Transverse colon (tissue), 4 donors: ENCODE measurements at regions not wholly inside any gene's neighbourhood (a gene's known extent, or its start where the extent isn't known, plus 50 kb on each side); places are given as distances from the start of the nearest gene placed in this dataset.

Source experiments
- DNase-seq: peaks from one replicate; pipeline ENCODE4 v3.0.0-alpha.2; 2019
- H3K27ac ChIP-seq, 4 donors: fragments of 200-600 bp; sonication (generic); 2 replicates each; pipeline ENCODE4 v1.5.1; 2016 to 2018; ENCODE audit warnings: inconsistent platforms in 4 of 4
- H3K27me3 ChIP-seq: fragments of 200-600 bp; sonication (generic); 2 replicates; pipeline ENCODE4 v1.5.1; 2017; ENCODE audit warnings: inconsistent platforms
- H3K36me3 ChIP-seq, 4 donors: fragments of 200-600 bp; sonication (generic); 2 replicates each; pipeline ENCODE4 v1.5.1; 2017 to 2019; ENCODE audit warnings: inconsistent platforms in 4 of 4
- H3K4me1 ChIP-seq, 4 donors: fragments of 200-600 bp; sonication (generic); 2 replicates each; pipeline ENCODE4 v1.5.1; 2017 to 2020; ENCODE audit warnings: inconsistent platforms in 4 of 4
- H3K4me3 ChIP-seq, 4 donors: fragments of 200-600 bp; sonication (generic); 1 replicate in 1 of 4; 2 replicates in 3 of 4; pipeline versions ENCODE4 v1.5.1 to v1.6.1; 2017 to 2019; ENCODE audit warnings: inconsistent platforms in 4 of 4
- H3K9me3 ChIP-seq, 2 donors: fragments of 200-600 bp; sonication (generic); 2 replicates each; pipeline ENCODE4 v1.5.1; 2017 to 2019; ENCODE audit warnings: inconsistent platforms in 2 of 2
- CTCF ChIP-seq, 5 experiments: fragments of 200-600 bp in 3 of 5; fragments of 450-650 bp in 2 of 5; sonication (generic) in 3 of 5; IDR thresholded peaks; 1 replicate in 2 of 5; 2 replicates in 3 of 5; pipeline ENCODE4 v1.5.1; 2016 to 2017; ENCODE audit warnings: antibody characterized with exemption in 5 of 5, inconsistent platforms in 3 of 5, mild to moderate bottlenecking in 2 of 5, moderate library complexity in 1 of 5
- EP300 ChIP-seq: sonication (generic); formaldehyde crosslinking; IDR thresholded peaks from one replicate; pipeline ENCODE4 v1.6.1; 2017; ENCODE audit warnings: antibody characterized with exemption, low read depth
- POLR2A ChIP-seq: fragments of 450-650 bp; IDR thresholded peaks from one replicate; pipeline ENCODE4 v1.6.1; 2016; ENCODE audit warnings: antibody characterized with exemption, mild to moderate bottlenecking, moderate library complexity
- POLR2AphosphoS5 ChIP-seq, 3 donors: sonication (generic); formaldehyde crosslinking; IDR thresholded peaks; one replicate each; pipeline ENCODE4 v1.6.1; 2016; ENCODE audit warnings: antibody characterized with exemption in 3 of 3
- WGBS, 2 donors: methylation state at CpG; one replicate each; pipeline ENCODE4 v1.1.5; 2018; ENCODE audit warnings: low coverage in 1 of 2; 5-methylcytosine and 5-hydroxymethylcytosine counted together
- in situ Hi-C, 4 donors: fragments of 200-750 bp; cut with MboI; loops; one replicate each; pipeline versions ENCODE4 v1.15.0 to v1.15.1; 2017; ENCODE audit warnings: low sequenced_read_pairs in 3 of 4, low pct_ligation_motif_present in 1 of 4, low pct_unique_long_range_greater_than_20kb in 1 of 4
- intact Hi-C: fragments of 100-400 bp; cut with DNase I; formaldehyde crosslinking; loops from one replicate; pipeline ENCODE4 v1.15.1; 2023; ENCODE audit warnings: low total_unique reads

- H3K36me3 ChIP-seq: no peaks in the 10 kb centered on the region
- intact Hi-C loops: no loop called here
- DNase-seq: no peak
- no peak overlapping the region for H3K4me3 ChIP-seq
- in situ Hi-C loops: no loop called here
- H3K4me1 ChIP-seq: no peaks in the 10 kb centered on the region
- H3K27ac ChIP-seq: no peak overlapping the region
- no peaks in the 10 kb centered on the region for H3K27me3 ChIP-seq
- H3K9me3 ChIP-seq: no peaks in the 10 kb centered on the region
- WGBS, 2 donors: 73 to 91% methylated on average over 3 to 5 of the region's 5 CpGs
- TF ChIP-seq CTCF (IDR thresholded peaks at IDR 0.05): no peak
- no peak for TF ChIP-seq POLR2A
- no peak for TF ChIP-seq EP300
- no peak for TF ChIP-seq POLR2AphosphoS5 (IDR thresholded peaks at IDR 0.05)
Measured at GRCh38 chr5:56638768-56639238, 176.5 kb upstream of the MAP3K1 start.

DNA sequence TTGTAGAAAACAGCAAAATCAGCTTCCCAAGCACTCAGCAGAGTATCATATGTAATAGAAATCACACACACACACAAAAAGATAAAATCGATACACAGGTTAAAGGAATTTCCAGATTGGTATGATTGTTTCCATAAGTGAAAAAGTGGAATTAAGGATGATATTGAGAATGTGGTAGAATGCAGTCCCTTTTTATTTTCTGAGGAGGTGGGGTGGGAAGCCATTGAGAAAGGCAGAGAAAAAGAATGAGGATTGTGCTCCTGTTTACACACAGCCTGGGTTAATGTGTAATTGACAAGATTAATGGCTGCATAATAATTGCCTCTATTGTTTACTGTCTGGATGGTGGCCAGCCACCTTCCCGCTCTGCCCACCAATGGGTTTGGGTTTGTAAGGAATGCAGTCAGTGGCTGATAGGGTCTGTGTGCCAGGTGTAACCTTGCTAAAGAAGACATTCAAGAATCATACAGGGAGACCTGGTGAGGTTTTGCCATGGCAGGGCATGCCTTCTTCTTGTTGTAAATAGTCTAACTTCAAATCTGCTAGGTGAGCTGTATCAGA, 177.2 kb upstream of the MAP3K1 start:
- DNase-seq: no peak
- in situ Hi-C loops (no loop called here), intact Hi-C loops (no loop called here)
- H3K4me1 ChIP-seq: no peaks in the 10 kb centered on the region
- no peaks in the 10 kb centered on the region for H3K27me3 ChIP-seq
- H3K4me3 ChIP-seq: no peak overlapping the region
- no peak for TF ChIP-seq POLR2A
- TF ChIP-seq EP300: no peak
- no peak for TF ChIP-seq CTCF (IDR thresholded peaks at IDR 0.05)
- no peak for TF ChIP-seq POLR2AphosphoS5 (IDR thresholded peaks at IDR 0.05)
- H3K36me3 ChIP-seq: no peaks in the 10 kb centered on the region
- WGBS, 2 donors: 52 to 57% methylated on average over 2 of the region's 2 CpGs
- H3K27ac ChIP-seq: no peak overlapping the region
- H3K9me3 ChIP-seq: no peaks in the 10 kb centered on the region

DNA sequence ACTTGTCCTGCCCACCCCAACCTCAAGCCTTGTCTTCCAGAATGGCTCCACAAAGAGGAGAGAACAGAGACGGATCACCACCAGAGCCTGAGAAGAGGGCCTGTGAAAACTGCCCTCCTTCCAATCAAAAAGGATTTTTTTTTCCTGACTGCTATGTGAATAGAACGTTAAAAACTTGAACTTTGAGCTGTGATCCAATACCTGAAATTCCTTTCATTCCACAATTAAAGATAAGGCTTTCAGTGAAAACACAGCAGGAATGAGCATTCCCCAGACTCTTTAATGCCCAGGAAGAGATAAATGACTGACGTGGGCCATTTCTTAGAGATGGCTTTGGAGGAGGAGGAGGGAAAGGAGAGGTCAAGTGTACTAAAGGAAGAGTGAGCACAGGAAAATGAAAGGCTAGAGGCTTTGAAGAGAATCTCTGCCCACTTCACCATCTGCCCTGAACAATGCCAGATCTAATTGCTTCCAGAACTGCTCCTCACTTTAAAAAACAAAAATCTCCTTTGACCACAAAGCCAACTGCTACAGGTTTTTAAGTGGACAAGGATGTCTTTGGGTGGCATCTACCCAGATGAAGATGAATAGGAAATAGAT, 177.9 kb upstream of the MAP3K1 start:
- TF ChIP-seq POLR2A: no peak
- no peak for TF ChIP-seq POLR2AphosphoS5 (IDR thresholded peaks at IDR 0.05)
- no peak for TF ChIP-seq EP300
- no peak for TF ChIP-seq CTCF (IDR thresholded peaks at IDR 0.05)
- WGBS, 2 donors: 51 to 77% methylated on average over 3 of the region's 3 CpGs
- no peaks in the 10 kb centered on the region for H3K27me3 ChIP-seq
- in situ Hi-C loops: no loop called here
- H3K27ac ChIP-seq: no peak overlapping the region
- no peaks in the 10 kb centered on the region for H3K36me3 ChIP-seq
- H3K9me3 ChIP-seq: no peaks in the 10 kb centered on the region
- H3K4me3 ChIP-seq: no peak overlapping the region
- no peak for DNase-seq
- intact Hi-C loops: no loop called here
- no peaks in the 10 kb centered on the region for H3K4me1 ChIP-seq

DNA sequence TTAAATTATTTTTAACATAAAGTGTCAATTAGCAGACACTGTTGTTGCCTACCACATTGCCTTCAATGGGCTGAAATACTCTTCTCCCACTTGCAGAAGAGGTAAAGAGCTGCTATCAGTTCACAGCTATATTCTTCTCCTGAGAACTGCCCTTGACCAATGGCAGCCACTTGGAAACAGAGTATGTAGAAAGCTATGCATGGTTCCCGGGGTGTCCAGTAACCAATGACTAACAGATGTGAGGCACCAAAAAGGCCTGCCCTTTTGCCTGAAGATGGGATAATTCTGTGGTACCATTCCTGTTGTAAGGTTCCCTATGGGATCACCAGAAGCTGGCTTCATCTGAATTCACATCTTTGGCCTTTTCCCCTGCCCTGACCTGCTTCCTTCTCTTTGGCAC, 181.4 kb upstream of the MAP3K1 start:
- no peak for TF ChIP-seq POLR2A
- TF ChIP-seq CTCF (IDR thresholded peaks at IDR 0.05): no peak
- no peak for TF ChIP-seq EP300
- no peak for TF ChIP-seq POLR2AphosphoS5 (IDR thresholded peaks at IDR 0.05)
- no peaks in the 10 kb centered on the region for H3K27me3 ChIP-seq
- H3K9me3 ChIP-seq: no peaks in the 10 kb centered on the region
- intact Hi-C loops (no loop called here), in situ Hi-C loops (no loop called here)
- no peak overlapping the region for H3K4me3 ChIP-seq
- H3K36me3 ChIP-seq: no peaks in the 10 kb centered on the region
- no peak overlapping the region for H3K27ac ChIP-seq
- DNase-seq: no peak
- H3K4me1 ChIP-seq: no peaks in the 10 kb centered on the region
- WGBS, 2 donors: 100% methylated on average over 1 of the region's 1 CpG; no CpG with 5 or more reads in 1 of the 2 donors
